ENCODE measurements at regions not wholly inside any gene's neighbourhood (a gene's known extent, or its start where the extent isn't known, plus 50 kb on each side); places are given as distances from the start of the nearest gene placed in this dataset.
"Not testable (repeated sequence)": the region's sequence is repeated elsewhere in the genome, so short reads cannot be mapped to it uniquely, and the experiment has no call there.

- ATAC-seq (no peak), DNase-seq (no peak)
Observed at GRCh38 chr13:86051134-86052103, 252.2 kb upstream of the SLITRK6 start.

- DNase-seq, result no peak
- ATAC-seq, result no peak
Observed at GRCh38 chr13:86038490-86038889, 239.3 kb upstream of the SLITRK6 start.

- no peak for ATAC-seq
- DNase-seq, result no peak
Observed at GRCh38 chr13:86020351-86021002, 221.3 kb upstream of the SLITRK6 start.

GRCh38 chr13:86006317-86006716, 207.1 kb upstream of the SLITRK6 start:
- DNase-seq (no peak), ATAC-seq (no peak)

GRCh38 chr13:86003029-86003428, 203.8 kb upstream of the SLITRK6 start:
- ATAC-seq, result no peak
- no peak for DNase-seq

- no peak for DNase-seq
- no peak for ATAC-seq
Observed at GRCh38 chr13:86000546-86000945, 201.3 kb upstream of the SLITRK6 start.

- DNase-seq, result no peak
- ATAC-seq, result no peak
Observed at GRCh38 chr13:85997587-85997986, 198.4 kb upstream of the SLITRK6 start.

- no peak for ATAC-seq
Observed at GRCh38 chr13:85995788-85996418, 196.7 kb upstream of the SLITRK6 start.

GRCh38 chr13:85993567-85993966, 194.3 kb upstream of the SLITRK6 start:
- DNase-seq, result no peak
- ATAC-seq, result no peak

More at GRCh38 chr13:85995788-85996418, 196.7 kb upstream of the SLITRK6 start:
- DNase-seq, result no peak

- no peak for ATAC-seq
Observed at GRCh38 chr13:85990397-85990796, 191.2 kb upstream of the SLITRK6 start.

GRCh38 chr13:85985797-85986196, 186.6 kb upstream of the SLITRK6 start:
- ATAC-seq (no peak), DNase-seq (no peak)

More at GRCh38 chr13:85990397-85990796, 191.2 kb upstream of the SLITRK6 start:
- no peak for DNase-seq

GRCh38 chr13:85982102-85982501, 182.9 kb upstream of the SLITRK6 start:
- DNase-seq, result no peak
- ATAC-seq, result no peak

GRCh38 chr13:85980447-85980846, 181.2 kb upstream of the SLITRK6 start:
- ATAC-seq, DNase-seq: not testable (repeated sequence)

- no peak for DNase-seq
- ATAC-seq, result no peak
Observed at GRCh38 chr13:85976242-85976641, 177.0 kb upstream of the SLITRK6 start.

- DNase-seq, result no peak
- ATAC-seq, result no peak
Observed at GRCh38 chr13:85974608-85975366, 175.6 kb upstream of the SLITRK6 start.

GRCh38 chr13:85970727-85971126, 171.5 kb upstream of the SLITRK6 start:
- no peak for DNase-seq
- no peak for ATAC-seq

GRCh38 chr13:85969331-85969730, 170.1 kb upstream of the SLITRK6 start:
- ATAC-seq (no peak), DNase-seq (no peak)

- no peak for DNase-seq
- ATAC-seq, result no peak
Observed at GRCh38 chr13:85935868-85936467, 136.7 kb upstream of the SLITRK6 start.

GRCh38 chr13:85930108-85930507, 130.9 kb upstream of the SLITRK6 start:
- no peak for DNase-seq
- ATAC-seq, result no peak

- DNase-seq (no peak), ATAC-seq (no peak)
Observed at GRCh38 chr13:85910962-85911361, 111.7 kb upstream of the SLITRK6 start.

- no peak for ATAC-seq
- DNase-seq, result no peak
Observed at GRCh38 chr13:85900521-85900920, 101.3 kb upstream of the SLITRK6 start.
